SJSA1 (cell line): ENCODE measurements at regions not wholly inside any gene's neighbourhood (a gene's known extent, or its start where the extent isn't known, plus 50 kb on each side); places are given as distances from the start of the nearest gene placed in this dataset.
"Not testable (repeated sequence)": the region's sequence is repeated elsewhere in the genome, so short reads cannot be mapped to it uniquely, and the experiment has no call there.

Experiments
- DNase-seq, 2 experiments: peaks; one replicate each; pipeline ENCODE4 v3.0.0-alpha.2; 2015 to 2020; ENCODE audit warnings: low spot score in 2 of 2, low read depth in 1 of 2
- H3K27ac ChIP-seq: fragments of 250-450 bp; sonication (Bioruptor Pico); 2 replicates; pipeline ENCODE4 v1.5.1; 2020; ENCODE audit warnings: mild to moderate bottlenecking, moderate library complexity
- H3K27me3 ChIP-seq: fragments of 250-450 bp; sonication (Bioruptor Pico); replicated peaks from 2 replicates; pipeline ENCODE4 v1.5.1; 2020; ENCODE audit warnings: mild to moderate bottlenecking, moderate library complexity
- H3K36me3 ChIP-seq: fragments of 250-450 bp; sonication (Bioruptor Pico); 2 replicates; pipeline ENCODE4 v1.5.1; 2020; ENCODE audit warnings: mild to moderate bottlenecking
- H3K4me1 ChIP-seq: fragments of 250-450 bp; sonication (Bioruptor Pico); replicated peaks from 2 replicates; pipeline ENCODE4 v1.6.1; 2021; ENCODE audit warnings: mild to moderate bottlenecking
- H3K4me3 ChIP-seq: fragments of 250-450 bp; sonication (Bioruptor Pico); 2 replicates; pipeline ENCODE4 v1.5.1; 2020; ENCODE audit warnings: mild to moderate bottlenecking
- H3K9me3 ChIP-seq: fragments of 250-450 bp; sonication (Bioruptor Pico); replicated peaks from 2 replicates; pipeline ENCODE4 v1.5.1; 2020; ENCODE audit warnings: mild to moderate bottlenecking

DNA sequence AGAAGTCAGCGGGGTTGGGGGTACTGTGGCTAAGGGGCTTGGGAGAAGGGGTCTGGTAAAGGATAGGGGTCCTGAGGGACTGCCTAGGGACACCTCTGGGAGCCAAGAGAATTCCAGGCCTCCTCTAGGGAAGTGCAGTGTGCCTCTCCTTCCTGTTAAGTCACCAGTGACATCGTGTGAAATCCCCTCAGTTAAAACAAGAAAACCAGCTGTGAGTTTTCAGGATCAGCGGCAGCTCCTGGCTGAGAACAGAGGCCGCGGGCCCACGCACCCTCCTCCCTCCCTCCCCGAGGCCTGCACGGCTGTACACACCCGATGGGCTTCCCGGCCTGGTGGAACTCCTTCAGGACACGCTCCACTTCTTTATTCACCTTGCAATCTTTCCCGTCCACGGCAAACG is 5400.0 kb upstream of the TPTE start:
- H3K9me3 ChIP-seq, H3K4me1 ChIP-seq, H3K36me3 ChIP-seq, H3K4me3 ChIP-seq, H3K27ac ChIP-seq, DNase-seq, H3K27me3 ChIP-seq: not testable (repeated sequence)

DNA sequence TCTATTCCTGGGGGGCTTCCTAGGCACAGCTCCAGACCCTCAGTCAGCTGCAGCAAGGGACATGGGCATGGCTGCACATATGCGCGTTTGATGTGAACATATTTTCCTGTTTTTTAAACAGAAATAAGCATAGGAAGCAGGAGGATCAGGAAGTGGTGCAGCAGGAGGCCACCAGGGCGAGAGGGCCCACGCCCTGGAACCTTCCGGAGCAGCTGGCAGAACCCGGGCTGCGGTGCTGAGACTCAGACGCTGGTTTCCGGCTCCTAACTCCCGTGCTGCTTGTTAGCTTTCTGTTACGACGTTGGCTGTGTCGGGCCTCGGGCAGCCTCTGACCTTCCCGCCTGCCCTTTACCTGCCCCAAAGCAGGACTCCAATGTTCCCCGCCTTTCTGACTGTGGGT is 5399.5 kb upstream of the TPTE start:
- not testable (repeated sequence) for H3K4me1 ChIP-seq, H3K27me3 ChIP-seq, H3K4me3 ChIP-seq, DNase-seq, H3K27ac ChIP-seq, H3K9me3 ChIP-seq, H3K36me3 ChIP-seq

DNA sequence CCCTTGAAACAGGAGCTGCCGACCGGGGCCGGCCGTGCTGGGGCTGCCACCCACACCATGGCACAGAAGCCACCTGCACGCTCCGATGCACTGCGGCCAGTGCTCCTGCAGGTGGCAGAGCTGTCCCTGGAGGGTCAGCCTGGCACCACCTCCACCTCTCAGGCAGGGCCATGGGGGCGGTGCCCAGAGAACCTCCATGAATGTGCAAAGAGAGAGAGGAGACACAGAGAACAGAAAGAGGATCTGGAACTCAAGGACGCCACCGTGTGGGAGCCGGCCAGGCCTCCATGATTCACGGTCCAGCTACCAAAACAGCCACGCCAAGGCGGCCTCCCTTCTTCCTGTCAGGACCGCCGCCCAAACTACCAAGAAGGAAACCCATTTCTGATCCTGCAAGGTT is 5397.7 kb upstream of the TPTE start:
- not testable (repeated sequence) for H3K27me3 ChIP-seq, H3K4me1 ChIP-seq, H3K4me3 ChIP-seq, H3K9me3 ChIP-seq, H3K36me3 ChIP-seq, H3K27ac ChIP-seq
- DNase-seq = peak in 1 of 2 experiments; percentile 74

DNA sequence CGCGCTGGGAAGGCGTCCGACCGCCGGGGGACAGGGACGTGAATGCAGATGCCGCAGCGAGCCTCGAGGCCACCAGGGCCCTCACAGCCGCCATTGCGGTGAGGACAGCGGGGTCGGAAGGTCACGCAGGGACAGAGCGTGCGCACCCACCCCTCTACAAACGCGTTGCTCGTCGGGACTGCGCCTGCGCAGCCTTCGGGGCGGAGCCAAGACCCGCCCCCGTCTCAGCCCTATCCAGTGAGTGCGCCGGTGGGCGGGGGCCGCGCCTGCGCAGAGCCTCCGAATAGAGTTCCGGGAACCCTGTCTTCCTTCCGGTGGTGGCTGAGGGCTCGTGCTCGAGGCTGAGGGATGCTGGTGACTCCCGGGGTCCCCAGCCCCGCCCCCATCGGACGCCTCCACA is 5393.1 kb upstream of the TPTE start:
- H3K9me3 ChIP-seq, H3K4me1 ChIP-seq, H3K36me3 ChIP-seq, H3K27me3 ChIP-seq, H3K27ac ChIP-seq: not testable (repeated sequence)
- H3K4me3 ChIP-seq = peak overlapping the region; percentile 18; the same call in 1 of the 2 replicates
- peak; percentile 62 to 95 for DNase-seq

DNA sequence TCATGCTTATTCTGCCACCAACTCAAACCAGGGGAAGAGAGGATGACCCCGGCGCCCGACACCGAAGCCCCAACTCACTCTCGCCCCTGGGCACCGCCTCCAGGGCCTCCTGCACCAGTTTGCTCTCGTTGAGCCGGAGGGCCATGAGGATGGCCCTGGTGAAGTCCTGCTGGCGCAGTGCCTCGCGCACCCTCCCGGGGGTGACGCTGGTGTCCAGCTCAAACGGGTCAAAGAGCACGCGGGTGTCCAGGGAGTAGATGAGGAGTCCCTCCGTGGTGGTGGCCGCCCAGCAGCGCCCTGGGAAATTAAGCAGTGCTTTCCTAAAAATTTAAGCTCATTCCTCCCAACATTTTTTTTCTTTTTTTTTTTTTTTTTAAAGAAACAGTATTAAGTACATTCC is 5387.6 kb upstream of the TPTE start:
- not testable (repeated sequence) for H3K4me1 ChIP-seq, H3K27ac ChIP-seq, DNase-seq, H3K4me3 ChIP-seq, H3K9me3 ChIP-seq, H3K36me3 ChIP-seq, H3K27me3 ChIP-seq

DNA sequence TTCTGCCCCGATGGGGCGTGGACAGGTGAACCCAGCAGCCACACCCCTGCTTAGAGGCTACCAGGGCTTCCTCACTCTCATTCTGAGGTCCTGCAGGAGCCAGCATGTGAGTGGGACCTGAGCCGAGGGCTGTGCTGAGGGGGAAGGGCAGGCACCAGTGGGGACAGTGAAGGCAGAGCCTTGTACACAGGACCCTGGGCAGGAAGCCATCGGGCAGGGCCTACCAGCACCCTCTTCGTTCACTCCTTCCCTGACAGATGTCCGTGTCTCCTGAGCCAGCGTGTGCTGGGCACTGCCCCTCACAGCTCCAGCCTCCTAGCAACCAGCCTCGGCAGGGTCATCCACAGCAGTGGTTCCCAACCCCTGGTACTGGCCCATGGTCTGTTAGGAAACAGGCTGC is 5385.0 kb upstream of the TPTE start:
- H3K27me3 ChIP-seq, H3K4me1 ChIP-seq, H3K9me3 ChIP-seq, DNase-seq, H3K4me3 ChIP-seq, H3K36me3 ChIP-seq, H3K27ac ChIP-seq: not testable (repeated sequence)

DNA sequence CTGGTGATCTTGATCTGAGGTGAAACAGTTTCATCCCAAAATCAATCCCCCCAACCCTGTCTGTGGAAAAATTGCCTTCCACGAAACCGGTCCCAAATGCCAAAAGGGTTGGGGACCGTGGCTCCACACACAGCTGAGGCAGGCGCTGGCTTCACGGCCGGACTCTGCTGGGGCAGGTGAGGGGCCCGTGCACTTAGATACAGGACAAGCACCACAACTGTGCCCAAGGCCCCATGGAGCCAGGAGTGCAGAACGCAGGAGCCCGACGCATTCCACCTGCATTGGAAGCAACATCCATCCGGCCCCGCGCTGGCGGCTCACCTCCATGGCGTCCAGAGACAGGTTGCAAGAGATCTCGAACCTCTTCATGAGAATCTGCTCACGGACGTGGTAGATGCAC is 5384.4 kb upstream of the TPTE start:
- H3K4me3 ChIP-seq, H3K27me3 ChIP-seq, DNase-seq, H3K36me3 ChIP-seq, H3K4me1 ChIP-seq, H3K27ac ChIP-seq, H3K9me3 ChIP-seq: not testable (repeated sequence)

DNA sequence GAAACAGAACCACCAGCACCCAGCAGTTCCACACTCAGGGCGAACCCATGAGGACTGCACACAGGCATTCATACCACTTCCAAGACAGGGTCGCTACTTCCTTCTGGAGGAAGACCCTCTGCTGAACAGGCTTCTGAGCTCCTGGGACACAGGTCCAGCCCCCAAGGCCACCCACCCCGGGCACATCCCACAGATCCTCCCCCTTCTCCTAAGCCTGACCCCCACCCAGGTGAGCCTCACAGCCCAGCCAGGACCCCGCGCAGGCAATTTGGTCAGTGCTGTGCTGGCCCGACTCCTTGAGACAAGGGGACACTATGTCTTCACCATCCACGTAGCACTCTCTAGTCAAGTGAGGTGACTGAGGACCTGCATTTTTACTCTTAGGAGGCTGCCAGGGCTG is 5382.7 kb upstream of the TPTE start:
- H3K4me1 ChIP-seq, H3K4me3 ChIP-seq, H3K9me3 ChIP-seq, DNase-seq, H3K27me3 ChIP-seq, H3K27ac ChIP-seq, H3K36me3 ChIP-seq: not testable (repeated sequence)

DNA sequence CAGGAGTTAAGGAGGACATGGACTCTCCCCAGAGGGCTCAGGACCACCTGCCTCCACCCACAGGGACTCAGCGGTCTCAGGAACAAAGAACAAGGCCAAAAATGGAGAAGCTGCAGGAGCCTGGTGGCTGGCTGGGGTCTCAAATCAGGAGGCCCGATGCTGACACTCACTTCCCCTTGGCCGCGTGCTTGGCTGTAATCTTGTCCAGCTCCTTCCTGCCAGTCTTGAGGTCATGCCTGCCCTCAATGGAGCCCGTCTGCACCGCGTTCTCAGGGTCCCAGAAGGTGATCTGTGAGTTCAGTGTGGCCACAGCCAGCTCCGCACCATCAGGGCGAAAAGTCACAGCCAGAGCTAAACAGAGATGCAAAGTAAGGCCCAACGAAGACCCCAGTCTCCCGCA is 5381.9 kb upstream of the TPTE start:
- not testable (repeated sequence) for H3K36me3 ChIP-seq, H3K4me3 ChIP-seq, H3K27me3 ChIP-seq, DNase-seq, H3K27ac ChIP-seq, H3K4me1 ChIP-seq, H3K9me3 ChIP-seq

DNA sequence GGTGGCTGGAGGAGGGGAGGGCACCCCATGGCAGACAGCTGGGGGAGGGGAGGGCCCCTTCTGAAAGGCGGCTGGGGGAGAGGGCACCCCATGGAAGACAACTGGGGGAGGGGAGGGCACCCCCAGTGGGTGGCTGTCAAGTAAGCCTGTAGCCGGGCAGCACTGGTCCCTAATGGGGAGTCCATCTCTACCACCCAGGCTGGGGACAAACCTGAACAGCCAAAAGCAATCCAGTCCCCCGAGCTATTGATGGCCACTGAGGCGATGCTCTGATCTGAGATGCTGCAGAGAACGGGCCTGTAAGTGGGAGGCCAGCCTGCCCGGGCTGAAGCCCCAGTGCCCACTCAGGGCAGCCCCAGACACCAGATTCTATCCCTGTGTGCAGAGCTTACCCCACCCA is 5378.4 kb upstream of the TPTE start:
- not testable (repeated sequence) for H3K4me3 ChIP-seq, H3K4me1 ChIP-seq, DNase-seq

DNA sequence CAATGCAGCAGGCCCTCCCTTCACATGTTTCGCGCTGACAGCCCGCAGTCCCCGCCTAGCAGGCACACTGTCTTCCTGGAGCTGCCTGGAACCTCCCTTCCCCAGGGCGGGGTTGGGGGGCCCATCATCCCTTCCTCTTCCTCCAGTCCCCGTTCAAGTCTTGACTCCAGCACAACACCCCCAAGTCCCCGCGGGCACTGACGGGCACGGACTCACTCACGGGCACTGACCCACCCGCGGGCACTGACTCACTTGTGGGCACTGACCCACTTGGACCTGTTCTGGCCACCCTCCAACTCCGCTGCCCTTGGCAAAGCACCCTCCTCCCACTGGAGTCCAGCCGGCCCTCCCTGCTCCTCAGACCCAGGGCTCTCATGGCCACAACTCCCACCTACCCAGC is 5376.7 kb upstream of the TPTE start:
- H3K4me3 ChIP-seq, H3K9me3 ChIP-seq, DNase-seq, H3K27me3 ChIP-seq, H3K4me1 ChIP-seq, H3K27ac ChIP-seq, H3K36me3 ChIP-seq: not testable (repeated sequence)

More for the DNA sequence above, 5378.4 kb upstream of the TPTE start:
- H3K27me3 ChIP-seq, H3K36me3 ChIP-seq, H3K9me3 ChIP-seq, H3K27ac ChIP-seq: not testable (repeated sequence)

DNA sequence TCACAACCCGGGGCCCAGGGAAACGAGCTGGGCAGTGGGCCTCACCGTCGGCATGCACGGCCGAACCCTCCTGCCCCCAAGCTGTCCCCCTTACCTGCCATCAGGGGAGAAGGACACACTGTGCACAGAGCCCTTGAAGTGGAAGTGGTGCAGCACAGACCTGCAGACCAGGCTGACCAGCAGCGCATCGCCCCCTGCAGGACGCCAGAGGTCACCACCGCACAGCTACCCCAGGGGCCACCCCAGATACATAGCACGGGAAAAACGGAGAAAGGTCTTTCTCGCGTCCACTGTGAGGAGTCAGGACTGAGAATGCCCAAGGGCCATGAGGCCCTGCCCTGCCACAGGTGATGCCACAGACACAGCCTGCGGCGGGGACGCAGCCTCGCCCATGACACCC is 5373.7 kb upstream of the TPTE start:
- not testable (repeated sequence) for H3K27ac ChIP-seq, H3K27me3 ChIP-seq, DNase-seq, H3K36me3 ChIP-seq, H3K4me3 ChIP-seq, H3K4me1 ChIP-seq, H3K9me3 ChIP-seq

DNA sequence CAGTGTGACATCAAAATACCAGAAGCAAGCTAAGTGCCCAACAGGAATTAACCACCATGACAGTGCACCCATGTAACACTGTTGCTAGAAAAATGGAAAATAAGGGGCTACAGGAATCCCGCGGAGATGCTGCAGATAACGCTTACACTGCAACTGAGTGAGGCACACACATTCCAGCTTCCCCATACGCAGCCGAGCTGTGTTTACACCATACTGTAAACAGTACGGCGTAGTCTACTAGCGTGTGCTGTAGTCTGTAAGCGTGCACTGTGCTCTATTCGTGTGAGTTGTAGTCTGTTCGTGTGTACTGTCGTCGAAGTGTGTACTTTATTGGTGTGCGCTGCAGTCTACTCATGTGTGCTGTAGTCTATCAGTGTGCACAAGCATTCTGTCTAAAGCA is 5372.2 kb upstream of the TPTE start:
- not testable (repeated sequence) for H3K36me3 ChIP-seq, H3K4me1 ChIP-seq, H3K4me3 ChIP-seq, H3K27ac ChIP-seq, H3K27me3 ChIP-seq, H3K9me3 ChIP-seq, DNase-seq

DNA sequence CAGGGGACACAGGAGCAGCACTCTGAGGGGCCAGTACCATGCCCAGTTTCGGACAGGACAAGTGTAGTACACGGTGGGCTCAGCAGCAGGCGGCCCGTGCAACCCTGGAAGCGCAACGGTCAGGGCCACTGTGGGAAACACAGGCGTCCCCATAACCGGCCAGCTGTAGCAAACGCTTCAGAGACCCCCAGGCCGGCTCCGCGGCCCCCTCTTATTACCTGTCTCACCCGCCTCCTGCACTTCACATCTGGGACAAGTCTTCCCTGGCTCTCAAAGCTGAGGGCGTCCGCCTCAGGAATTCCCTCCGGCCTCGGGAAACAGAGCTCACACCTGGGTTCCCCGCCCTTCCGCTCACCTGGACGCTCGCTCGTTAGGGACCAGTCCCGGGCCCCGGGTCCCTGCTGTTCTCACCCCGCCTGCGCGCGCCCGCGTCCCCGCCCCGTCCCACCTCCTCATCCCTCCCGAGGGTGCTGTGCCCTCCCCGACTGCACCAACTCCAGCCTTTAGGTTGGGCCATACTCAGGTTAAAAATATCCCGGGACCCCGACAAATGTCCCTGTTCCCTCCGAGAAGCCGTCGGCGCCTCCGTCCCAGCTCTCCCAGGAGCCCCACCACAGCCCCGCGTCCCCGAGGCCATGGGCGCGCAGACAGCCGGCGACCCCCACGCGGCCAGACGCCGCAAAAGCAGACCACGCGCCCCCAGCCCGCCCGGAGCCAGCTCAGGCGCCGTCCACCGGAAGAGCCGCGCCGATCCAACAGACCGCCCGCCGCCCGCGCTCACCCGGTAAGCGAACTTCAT is 5367.3 kb upstream of the TPTE start:
- not testable (repeated sequence) for H3K27me3 ChIP-seq, H3K4me1 ChIP-seq, H3K36me3 ChIP-seq, DNase-seq, H3K9me3 ChIP-seq, H3K27ac ChIP-seq
- peak overlapping the region; percentile 20; the same call in 1 of the 2 replicates for H3K4me3 ChIP-seq

DNA sequence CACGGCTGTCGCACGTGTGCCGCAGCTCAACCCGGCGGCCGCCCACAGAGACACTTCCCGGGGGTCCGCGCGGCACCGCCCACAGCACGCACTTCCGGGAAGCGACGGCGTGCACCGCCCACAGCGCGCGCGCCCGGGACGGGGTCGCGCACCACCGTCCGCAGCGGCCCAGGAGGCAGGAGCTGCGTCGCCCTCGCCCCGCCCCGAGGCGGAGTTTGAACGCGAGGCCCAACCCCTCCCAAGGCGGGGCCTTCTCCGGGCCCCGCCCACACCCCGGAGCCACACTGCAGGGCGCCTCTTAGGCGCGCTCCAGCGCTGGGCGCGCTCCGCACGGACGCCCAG is 5366.8 kb upstream of the TPTE start:
- peak; percentile 78 to 82 for DNase-seq
- not testable (repeated sequence) for H3K36me3 ChIP-seq, H3K4me1 ChIP-seq, H3K27ac ChIP-seq, H3K9me3 ChIP-seq, H3K27me3 ChIP-seq
- peak overlapping the region; percentile 20; the same call in 1 of the 2 replicates for H3K4me3 ChIP-seq
